ENCODE measurements at regions not wholly inside any gene's neighbourhood (a gene's known extent, or its start where the extent isn't known, plus 50 kb on each side); places are given as distances from the start of the nearest gene placed in this dataset.

GRCh38 chr14:71418532-71419245 is 511.4 kb downstream of the PCNX1 start (continued):
- no peak for TF ChIP-seq ZNF331 (CRISPR knock-in tag; IDR thresholded peaks at IDR 0.05; ENCODE audit: low read depth)
- no peak for TF ChIP-seq EZH2phosphoT487 (IDR thresholded peaks at IDR 0.05; ENCODE audit: unreplicated experiment)
- TF ChIP-seq POLR2AphosphoS5 (IDR thresholded peaks at IDR 0.05; ENCODE audit: low read depth), result no peak
- TF ChIP-seq CTCF (conservative IDR thresholded peaks at IDR 0.05; ENCODE audit: low read depth in 2 of 2), result no peak
- TF ChIP-seq JUNB (IDR thresholded peaks at IDR 0.05; ENCODE audit: unreplicated experiment), result no peak

DNA sequence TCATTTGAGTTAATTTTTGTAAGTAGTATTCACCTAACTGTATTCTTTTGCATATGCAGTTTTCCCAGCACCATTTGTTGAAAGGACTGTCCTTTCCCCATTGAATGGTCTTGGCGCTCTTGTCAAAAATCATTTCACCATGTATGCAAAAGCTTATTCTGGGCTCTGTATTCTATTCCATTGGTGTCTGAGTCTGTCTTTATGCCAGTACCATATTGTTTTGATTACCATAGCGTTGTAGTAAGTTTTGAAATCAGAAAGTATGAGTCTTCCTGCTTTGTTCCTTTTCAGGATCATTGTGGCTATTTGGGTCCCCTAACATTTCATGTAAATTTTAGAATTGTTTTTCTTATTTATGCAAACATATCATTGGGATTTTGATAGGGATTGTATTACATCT is 508.7 kb upstream of the RGS6 start:
- Histone ChIP-seq H3K4me1 (ENCODE audit: insufficient read depth) (peaks cover 3% of the 10 kb centered on the region; the same call in 1 of the 2 replicates), H3F3A (replicated peaks; ENCODE audit: low read depth) (no peaks in the 10 kb centered on the region), H3K27ac (ENCODE audit: low read depth) (no peak overlapping the region), H3K79me2 (replicated peaks; ENCODE audit: insufficient read depth) (peaks cover 51% of the 10 kb centered on the region), H3K27me3 (ENCODE audit: insufficient read depth) (no peaks in the 10 kb centered on the region), H2AFZ (no peak overlapping the region), H4K20me1 (replicated peaks; ENCODE audit: insufficient read depth) (no peaks in the 10 kb centered on the region), H3K4me3 (no peak overlapping the region), H3K36me3 (ENCODE audit: insufficient read depth) (0 out of 2 replicates have a peak, but pooled peaks cover 6% of the 10 kb centered on the region), H3K9me2 (ENCODE audit: insufficient read depth) (no peaks in the 10 kb centered on the region; the same call in 1 of the 2 replicates), H3K4me2 (no peak overlapping the region)
- Mint-ChIP-seq H3K36me3 (ENCODE audit: low read depth) (peaks cover 54% of the 10 kb centered on the region), H3K27ac (no peak overlapping the region), H3K9me3 (peaks cover 33% of the 10 kb centered on the region), H3K4me3 (no peak overlapping the region), H3K4me1 (peaks cover 8% of the 10 kb centered on the region), H3K27me3 (ENCODE audit: insufficient read depth, low read depth, poor library complexity) (peaks cover 2% of the 10 kb centered on the region)
- DNase-seq (ENCODE audit: low spot score) (no peak), ATAC-seq (no peak)
- TF ChIP-seq ZNF331 (CRISPR knock-in tag; IDR thresholded peaks at IDR 0.05; ENCODE audit: low read depth), result no peak
- no peak for TF ChIP-seq ZNF114 (CRISPR knock-in tag; IDR thresholded peaks at IDR 0.05)
- no peak for TF ChIP-seq EZH2 (IDR thresholded peaks at IDR 0.05; ENCODE audit: low read depth, unreplicated experiment)
- TF ChIP-seq, protein P1, sequence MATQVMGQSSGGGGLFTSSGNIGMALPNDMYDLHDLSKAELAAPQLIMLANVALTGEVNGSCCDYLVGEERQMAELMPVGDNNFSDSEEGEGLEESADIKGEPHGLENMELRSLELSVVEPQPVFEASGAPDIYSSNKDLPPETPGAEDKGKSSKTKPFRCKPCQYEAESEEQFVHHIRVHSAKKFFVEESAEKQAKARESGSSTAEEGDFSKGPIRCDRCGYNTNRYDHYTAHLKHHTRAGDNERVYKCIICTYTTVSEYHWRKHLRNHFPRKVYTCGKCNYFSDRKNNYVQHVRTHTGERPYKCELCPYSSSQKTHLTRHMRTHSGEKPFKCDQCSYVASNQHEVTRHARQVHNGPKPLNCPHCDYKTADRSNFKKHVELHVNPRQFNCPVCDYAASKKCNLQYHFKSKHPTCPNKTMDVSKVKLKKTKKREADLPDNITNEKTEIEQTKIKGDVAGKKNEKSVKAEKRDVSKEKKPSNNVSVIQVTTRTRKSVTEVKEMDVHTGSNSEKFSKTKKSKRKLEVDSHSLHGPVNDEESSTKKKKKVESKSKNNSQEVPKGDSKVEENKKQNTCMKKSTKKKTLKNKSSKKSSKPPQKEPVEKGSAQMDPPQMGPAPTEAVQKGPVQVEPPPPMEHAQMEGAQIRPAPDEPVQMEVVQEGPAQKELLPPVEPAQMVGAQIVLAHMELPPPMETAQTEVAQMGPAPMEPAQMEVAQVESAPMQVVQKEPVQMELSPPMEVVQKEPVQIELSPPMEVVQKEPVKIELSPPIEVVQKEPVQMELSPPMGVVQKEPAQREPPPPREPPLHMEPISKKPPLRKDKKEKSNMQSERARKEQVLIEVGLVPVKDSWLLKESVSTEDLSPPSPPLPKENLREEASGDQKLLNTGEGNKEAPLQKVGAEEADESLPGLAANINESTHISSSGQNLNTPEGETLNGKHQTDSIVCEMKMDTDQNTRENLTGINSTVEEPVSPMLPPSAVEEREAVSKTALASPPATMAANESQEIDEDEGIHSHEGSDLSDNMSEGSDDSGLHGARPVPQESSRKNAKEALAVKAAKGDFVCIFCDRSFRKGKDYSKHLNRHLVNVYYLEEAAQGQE (IDR thresholded peaks at IDR 0.05; ENCODE audit: unreplicated experiment), result no peak
- no peak for TF ChIP-seq JUNB (IDR thresholded peaks at IDR 0.05; ENCODE audit: unreplicated experiment)
- no peak for TF ChIP-seq STAT1 (IDR thresholded peaks at IDR 0.05; ENCODE audit: unreplicated experiment)
- TF ChIP-seq ZNF462 (CRISPR knock-in tag; IDR thresholded peaks at IDR 0.05), result no peak
- TF ChIP-seq POLR2AphosphoS5 (IDR thresholded peaks at IDR 0.05; ENCODE audit: low read depth), result no peak
- no peak for TF ChIP-seq EZH2phosphoT487 (IDR thresholded peaks at IDR 0.05; ENCODE audit: unreplicated experiment)
- TF ChIP-seq CREB1 (CRISPR knock-in tag; IDR thresholded peaks at IDR 0.05; ENCODE audit: low read depth), result no peak
- TF ChIP-seq ETS1 (IDR thresholded peaks at IDR 0.05), result no peak

Data from GM23338 (cell line).